A549 (cell line): ENCODE measurements at regions not wholly inside any gene's neighbourhood (a gene's known extent, or its start where the extent isn't known, plus 50 kb on each side); places are given as distances from the start of the nearest gene placed in this dataset.
"Not testable (repeated sequence)": the region's sequence is repeated elsewhere in the genome, so short reads cannot be mapped to it uniquely, and the experiment has no call there.

Experiments
- ATAC-seq, 2 experiments: fragments of 200-7000 bp in 1 of 2; fragments of >200 bp in 1 of 2; cut with Nextera tagmentation in 1 of 2; cut with Tn5 transposase in 1 of 2; 3 replicates each; pipeline versions ENCODE4 v1.8.0 to v1.9.1; 2018 to 2020; ENCODE audit warnings: mild to moderate bottlenecking in 1 of 2, moderate library complexity in 1 of 2
- CTCF ChIA-PET: fragments of 300-600 bp; sonication (Branson Sonifier 250); formaldehyde crosslinking; extraction: SDS; loops from one replicate; lab custom pipeline; 2021; ENCODE audit warnings: antibody characterized with exemption, inconsistent platforms; lab: Yijun Ruan, JAX
- POLR2A ChIA-PET: fragments of 350-600 bp; formaldehyde crosslinking; extraction: SDS; loops from one replicate; lab custom pipeline; 2021; ENCODE audit warnings: antibody characterized with exemption, inconsistent platforms; lab: Yijun Ruan, JAX
- DNase-seq, 2 experiments: peaks; one replicate each; pipeline versions ENCODE4 v3.0.0 to v3.0.0-alpha.2; 2011 to 2016; ENCODE audit warnings: low read depth in 1 of 2, low spot score in 1 of 2
- FAIRE-seq: peaks from 2 replicates; lab custom pipeline; 2011; peaks lifted over from hg19 to GRCh38; lab: Jason Lieb, UNC
- H3K27ac ChIP-seq, 2 experiments: fragments of >200 bp; sonication (Bioruptor Twin); formaldehyde crosslinking; 3 replicates each; pipeline ENCODE4 v1.5.1; 2016 to 2017
- H3K4me1 ChIP-seq: fragments of >200 bp; sonication (Bioruptor Twin); formaldehyde crosslinking; 3 replicates; pipeline ENCODE4 v1.6.1; 2016
- H3K4me2 ChIP-seq: fragments of >200 bp; sonication (Bioruptor Twin); formaldehyde crosslinking; 3 replicates; pipeline ENCODE4 v1.6.1; 2016
- H3K4me3 ChIP-seq: fragments of >200 bp; sonication (Bioruptor Twin); formaldehyde crosslinking; 3 replicates; pipeline ENCODE4 v1.5.1; 2016
- H3K9me3 ChIP-seq: fragments of >200 bp; sonication (Bioruptor Twin); formaldehyde crosslinking; 3 replicates; pipeline ENCODE4 v1.6.1; 2016
- BCL3 ChIP-seq: fragments of >200 bp; sonication (Bioruptor Twin); formaldehyde crosslinking; IDR thresholded peaks from 3 replicates; pipeline ENCODE4 v1.6.1; 2016
- EHMT2 ChIP-seq: fragments of 200-600 bp; sonication (generic); IDR thresholded peaks from 2 replicates; pipeline ENCODE4 v1.6.1; 2016; ENCODE audit warnings: antibody characterized with exemption, low read depth, mild to moderate bottlenecking, moderate library complexity
- FOSB ChIP-seq: fragments of 250-450 bp; sonication (Bioruptor Pico); IDR thresholded peaks from 2 replicates; pipeline ENCODE4 v1.5.0; 2020; ENCODE audit warnings: mild to moderate bottlenecking, moderate library complexity
- HDAC2 ChIP-seq: fragments of 200-600 bp; sonication (generic); IDR thresholded peaks from 2 replicates; pipeline ENCODE4 v1.6.1; 2016
- HES2 ChIP-seq: fragments of >200 bp; sonication (Bioruptor Twin); formaldehyde crosslinking; IDR thresholded peaks from 2 replicates; pipeline ENCODE4 v1.6.1; 2016
- JUNB ChIP-seq: fragments of >200 bp; sonication (Bioruptor Twin); formaldehyde crosslinking; IDR thresholded peaks from 2 replicates; pipeline ENCODE4 v1.6.1; 2016
- MAX ChIP-seq: IDR thresholded peaks from 2 replicates; pipeline ENCODE4 v1.6.1; 2012
- MYC ChIP-seq: IDR thresholded peaks from 2 replicates; pipeline ENCODE4 v1.6.1; 2012; ENCODE audit warnings: mild to moderate bottlenecking, inconsistent platforms, low read length, improper control_type of control experiment, borderline replicate concordance
- NFE2L2 ChIP-seq: fragments of 150-350 bp; conservative IDR thresholded peaks from 2 replicates; pipeline ENCODE4 v1.6.1; 2014; ENCODE audit warnings: low read length
- NPAS2 ChIP-seq: fragments of 250-450 bp; sonication (Bioruptor Pico); IDR thresholded peaks from 2 replicates; pipeline ENCODE4 v1.8.0; 2022; ENCODE audit warnings: mild to moderate bottlenecking, moderate library complexity, borderline replicate concordance
- RCOR1 ChIP-seq: fragments of 150-350 bp; IDR thresholded peaks from 2 replicates; pipeline ENCODE4 v1.6.1; 2014; ENCODE audit warnings: antibody characterized with exemption, low read length, low read depth
- SMC3 ChIP-seq: fragments of >200 bp; sonication (Bioruptor Twin); formaldehyde crosslinking; IDR thresholded peaks from 3 replicates; pipeline ENCODE4 v1.6.1; 2018; ENCODE audit warnings: inconsistent platforms
- ZC3H11A ChIP-seq: fragments of 450-650 bp; IDR thresholded peaks from 2 replicates; pipeline ENCODE4 v1.6.1; 2014; ENCODE audit warnings: antibody characterized with exemption, mild to moderate bottlenecking
- ZFP36 ChIP-seq: fragments of 450-650 bp; IDR thresholded peaks from 2 replicates; pipeline ENCODE4 v1.6.1; 2014; ENCODE audit warnings: borderline replicate concordance; ENCODE audit not compliant: partially characterized antibody
- ZSCAN20 ChIP-seq: fragments of 250-450 bp; sonication (Bioruptor Pico); IDR thresholded peaks from 2 replicates; pipeline ENCODE4 v1.8.0; 2022; ENCODE audit warnings: mild to moderate bottlenecking, moderate library complexity
- WGBS: methylation state at CpG from one replicate; pipeline ENCODE4 v1.1.6; 2017; ENCODE audit errors: missing lambda C conversion rate; 5-methylcytosine and 5-hydroxymethylcytosine counted together
- TF ChIP-seq, protein P1 (sequence below): fragments of 250-450 bp; sonication (Bioruptor Pico); IDR thresholded peaks from 2 replicates; pipeline ENCODE4 v1.5.0; 2021; ENCODE audit warnings: mild to moderate bottlenecking, moderate library complexity, borderline replicate concordance
- TF ChIP-seq, protein P2 (sequence below): IDR thresholded peaks from 2 replicates; pipeline ENCODE4 v1.6.1; 2012; ENCODE audit warnings: low read depth, borderline replicate concordance
- TF ChIP-seq, protein P3 (sequence below): fragments of 450-650 bp; IDR thresholded peaks from 2 replicates; pipeline ENCODE4 v1.6.1; 2014; ENCODE audit warnings: antibody characterized with exemption
- TF ChIP-seq, protein P4 (sequence below): fragments of 150-350 bp; IDR thresholded peaks from 2 replicates; pipeline ENCODE4 v1.6.1; 2014; ENCODE audit warnings: low read depth, mild to moderate bottlenecking, low read length
- TF ChIP-seq, protein P5 (sequence below): fragments of 250-450 bp; sonication (Bioruptor Pico); IDR thresholded peaks from 2 replicates; pipeline ENCODE4 v1.5.0; 2020; ENCODE audit warnings: low read depth, mild to moderate bottlenecking, moderate library complexity

- TF ChIP-seq, protein P1, sequence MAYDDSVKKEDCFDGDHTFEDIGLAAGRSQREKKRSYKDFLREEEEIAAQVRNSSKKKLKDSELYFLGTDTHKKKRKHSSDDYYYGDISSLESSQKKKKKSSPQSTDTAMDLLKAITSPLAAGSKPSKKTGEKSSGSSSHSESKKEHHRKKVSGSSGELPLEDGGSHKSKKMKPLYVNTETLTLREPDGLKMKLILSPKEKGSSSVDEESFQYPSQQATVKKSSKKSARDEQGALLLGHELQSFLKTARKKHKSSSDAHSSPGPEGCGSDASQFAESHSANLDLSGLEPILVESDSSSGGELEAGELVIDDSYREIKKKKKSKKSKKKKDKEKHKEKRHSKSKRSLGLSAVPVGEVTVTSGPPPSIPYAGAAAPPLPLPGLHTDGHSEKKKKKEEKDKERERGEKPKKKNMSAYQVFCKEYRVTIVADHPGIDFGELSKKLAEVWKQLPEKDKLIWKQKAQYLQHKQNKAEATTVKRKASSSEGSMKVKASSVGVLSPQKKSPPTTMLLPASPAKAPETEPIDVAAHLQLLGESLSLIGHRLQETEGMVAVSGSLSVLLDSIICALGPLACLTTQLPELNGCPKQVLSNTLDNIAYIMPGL (CRISPR knock-in tag) = no peak
- no peak for TF ChIP-seq HES2
- TF ChIP-seq MYC = no peak
- no peak for TF ChIP-seq FOSB (CRISPR knock-in tag)
- no peak for TF ChIP-seq EHMT2
- TF ChIP-seq, protein P2, sequence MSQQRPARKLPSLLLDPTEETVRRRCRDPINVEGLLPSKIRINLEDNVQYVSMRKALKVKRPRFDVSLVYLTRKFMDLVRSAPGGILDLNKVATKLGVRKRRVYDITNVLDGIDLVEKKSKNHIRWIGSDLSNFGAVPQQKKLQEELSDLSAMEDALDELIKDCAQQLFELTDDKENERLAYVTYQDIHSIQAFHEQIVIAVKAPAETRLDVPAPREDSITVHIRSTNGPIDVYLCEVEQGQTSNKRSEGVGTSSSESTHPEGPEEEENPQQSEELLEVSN = no peak
- no peak for TF ChIP-seq BCL3
- TF ChIP-seq NFE2L2 = no peak
These were observed 68.8 kb downstream of the OXGR1 start (continued) for GRCh38 chr13:96925477-96925876.

- 0% methylated on average over 6 of the region's 12 CpGs for WGBS
- DNase-seq, H3K4me2 ChIP-seq, POLR2A ChIA-PET, H3K4me1 ChIP-seq, H3K27ac ChIP-seq, H3K9me3 ChIP-seq, FAIRE-seq, H3K4me3 ChIP-seq, ATAC-seq: not testable (repeated sequence)
- CTCF ChIA-PET = interaction anchor here (1.3 kb wide), 1 partner anchor 28 kb away, joined by 3 read pairs; no protein-coding TSS in a partner anchor
These were observed 75.2 kb downstream of the OXGR1 start for GRCh38 chr13:96918861-96919631.

DNA sequence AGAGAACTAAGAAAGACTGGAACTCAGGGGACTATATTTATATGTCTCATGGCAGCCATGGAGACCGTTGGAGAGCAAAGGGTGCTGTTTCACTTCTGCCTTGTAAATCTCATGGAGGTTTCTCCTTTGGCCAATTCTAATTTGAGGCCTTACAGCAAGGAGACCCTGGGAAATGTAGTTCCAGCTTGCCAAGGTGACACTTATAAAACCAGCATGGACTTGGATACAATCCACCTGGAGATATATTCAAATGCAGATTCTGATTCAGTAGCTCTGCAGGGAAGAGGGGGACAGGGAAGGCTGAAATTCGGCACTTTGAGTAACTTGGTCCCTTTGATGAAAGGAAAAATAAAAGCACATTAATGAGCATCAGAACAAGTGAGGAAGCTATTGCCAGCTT, 90.0 kb downstream of the OXGR1 start:
- no peaks in the 10 kb centered on the region for H3K4me1 ChIP-seq
- ATAC-seq (no peak), DNase-seq (no peak), FAIRE-seq (no peak)
- no peak overlapping the region for H3K4me3 ChIP-seq
- no peak overlapping the region for H3K27ac ChIP-seq
- WGBS = 0% methylated on average over 2 of the region's 2 CpGs
- no peak overlapping the region for H3K4me2 ChIP-seq
- CTCF ChIA-PET = no interaction called here
- POLR2A ChIA-PET = no interaction called here
- H3K9me3 ChIP-seq = no peaks in the 10 kb centered on the region
- no peak for TF ChIP-seq ZC3H11A
- no peak for TF ChIP-seq EHMT2
- TF ChIP-seq JUNB = no peak
- TF ChIP-seq, protein P3, sequence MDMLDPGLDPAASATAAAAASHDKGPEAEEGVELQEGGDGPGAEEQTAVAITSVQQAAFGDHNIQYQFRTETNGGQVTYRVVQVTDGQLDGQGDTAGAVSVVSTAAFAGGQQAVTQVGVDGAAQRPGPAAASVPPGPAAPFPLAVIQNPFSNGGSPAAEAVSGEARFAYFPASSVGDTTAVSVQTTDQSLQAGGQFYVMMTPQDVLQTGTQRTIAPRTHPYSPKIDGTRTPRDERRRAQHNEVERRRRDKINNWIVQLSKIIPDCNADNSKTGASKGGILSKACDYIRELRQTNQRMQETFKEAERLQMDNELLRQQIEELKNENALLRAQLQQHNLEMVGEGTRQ = no peak
- TF ChIP-seq MAX = no peak
- TF ChIP-seq NPAS2 (CRISPR knock-in tag) = no peak
- TF ChIP-seq MYC = no peak
- TF ChIP-seq HES2 = no peak
- TF ChIP-seq HDAC2 = no peak
- TF ChIP-seq RCOR1 = no peak
- TF ChIP-seq, protein P4, sequence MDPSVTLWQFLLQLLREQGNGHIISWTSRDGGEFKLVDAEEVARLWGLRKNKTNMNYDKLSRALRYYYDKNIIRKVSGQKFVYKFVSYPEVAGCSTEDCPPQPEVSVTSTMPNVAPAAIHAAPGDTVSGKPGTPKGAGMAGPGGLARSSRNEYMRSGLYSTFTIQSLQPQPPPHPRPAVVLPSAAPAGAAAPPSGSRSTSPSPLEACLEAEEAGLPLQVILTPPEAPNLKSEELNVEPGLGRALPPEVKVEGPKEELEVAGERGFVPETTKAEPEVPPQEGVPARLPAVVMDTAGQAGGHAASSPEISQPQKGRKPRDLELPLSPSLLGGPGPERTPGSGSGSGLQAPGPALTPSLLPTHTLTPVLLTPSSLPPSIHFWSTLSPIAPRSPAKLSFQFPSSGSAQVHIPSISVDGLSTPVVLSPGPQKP = no peak
- TF ChIP-seq ZSCAN20 (CRISPR knock-in tag) = no peak
- TF ChIP-seq ZFP36 = no peak
- TF ChIP-seq, protein P5, sequence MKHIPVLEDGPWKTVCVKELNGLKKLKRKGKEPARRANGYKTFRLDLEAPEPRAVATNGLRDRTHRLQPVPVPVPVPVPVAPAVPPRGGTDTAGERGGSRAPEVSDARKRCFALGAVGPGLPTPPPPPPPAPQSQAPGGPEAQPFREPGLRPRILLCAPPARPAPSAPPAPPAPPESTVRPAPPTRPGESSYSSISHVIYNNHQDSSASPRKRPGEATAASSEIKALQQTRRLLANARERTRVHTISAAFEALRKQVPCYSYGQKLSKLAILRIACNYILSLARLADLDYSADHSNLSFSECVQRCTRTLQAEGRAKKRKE = no peak
- TF ChIP-seq SMC3 = no peak
